ENCODE measurements at regions not wholly inside any gene's neighbourhood (a gene's known extent, or its start where the extent isn't known, plus 50 kb on each side); places are given as distances from the start of the nearest gene placed in this dataset.

- peak; percentile 79 for DNase-seq (ENCODE audit: low spot score)
- TF ChIP-seq CTCF (IDR thresholded peaks at IDR 0.05; ENCODE audit: extremely low read depth, missing control alignments) = no peak
Observed at GRCh38 chr16:85986931-85987749, 88.2 kb downstream of the IRF8 start.

GRCh38 chr16:85987750-85988078 is 88.8 kb downstream of the IRF8 start:
- no peak for TF ChIP-seq CTCF (IDR thresholded peaks at IDR 0.05; ENCODE audit: extremely low read depth, missing control alignments)
- DNase-seq (ENCODE audit: low spot score) = no peak

- no peak for DNase-seq (ENCODE audit: low spot score)
Observed at GRCh38 chr16:85988306-85988705, 89.3 kb downstream of the IRF8 start.

GRCh38 chr16:85988723-85989313 is 89.9 kb downstream of the IRF8 start:
- no peak for TF ChIP-seq CTCF (IDR thresholded peaks at IDR 0.05; ENCODE audit: extremely low read depth, missing control alignments)
- peak; percentile 68 for DNase-seq (ENCODE audit: low spot score)

More at GRCh38 chr16:85988306-85988705, 89.3 kb downstream of the IRF8 start:
- TF ChIP-seq CTCF (IDR thresholded peaks at IDR 0.05; ENCODE audit: extremely low read depth, missing control alignments) = no peak

- DNase-seq (ENCODE audit: low spot score) = no peak
- TF ChIP-seq CTCF (IDR thresholded peaks at IDR 0.05; ENCODE audit: extremely low read depth, missing control alignments) = no peak
Observed at GRCh38 chr16:85989376-85989775, 90.4 kb downstream of the IRF8 start.

- DNase-seq (ENCODE audit: low spot score) = no peak
- TF ChIP-seq CTCF (IDR thresholded peaks at IDR 0.05; ENCODE audit: extremely low read depth, missing control alignments) = no peak
Observed at GRCh38 chr16:85989863-85990643, 91.1 kb downstream of the IRF8 start.

GRCh38 chr16:85990861-85991301 is 91.9 kb downstream of the IRF8 start:
- no peak for DNase-seq (ENCODE audit: low spot score)
- no peak for TF ChIP-seq CTCF (IDR thresholded peaks at IDR 0.05; ENCODE audit: extremely low read depth, missing control alignments)
